ENCODE measurements at regions not wholly inside any gene's neighbourhood (a gene's known extent, or its start where the extent isn't known, plus 50 kb on each side); places are given as distances from the start of the nearest gene placed in this dataset.

DNA sequence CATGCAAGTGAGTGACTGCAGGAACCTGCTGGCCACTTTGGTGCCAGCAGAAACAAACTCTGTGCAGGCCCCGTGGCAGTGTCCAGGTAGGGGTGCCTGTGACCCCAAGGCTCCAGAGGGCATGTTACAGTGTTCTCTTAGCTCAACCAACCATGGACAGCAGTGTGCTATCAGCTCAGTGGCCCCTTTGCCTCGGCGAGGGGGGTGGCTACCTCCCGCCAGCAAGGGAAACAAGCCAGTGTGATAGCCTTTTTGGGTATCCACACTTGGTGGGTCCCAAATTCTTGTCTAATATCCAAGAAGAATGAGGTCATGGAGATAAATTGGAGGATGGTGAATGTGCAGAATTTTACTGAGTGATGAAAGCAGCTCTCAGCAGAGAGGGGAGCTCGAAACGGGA lies 298.6 kb upstream of the SLC30A5 start:
- TF ChIP-seq, protein P1, sequence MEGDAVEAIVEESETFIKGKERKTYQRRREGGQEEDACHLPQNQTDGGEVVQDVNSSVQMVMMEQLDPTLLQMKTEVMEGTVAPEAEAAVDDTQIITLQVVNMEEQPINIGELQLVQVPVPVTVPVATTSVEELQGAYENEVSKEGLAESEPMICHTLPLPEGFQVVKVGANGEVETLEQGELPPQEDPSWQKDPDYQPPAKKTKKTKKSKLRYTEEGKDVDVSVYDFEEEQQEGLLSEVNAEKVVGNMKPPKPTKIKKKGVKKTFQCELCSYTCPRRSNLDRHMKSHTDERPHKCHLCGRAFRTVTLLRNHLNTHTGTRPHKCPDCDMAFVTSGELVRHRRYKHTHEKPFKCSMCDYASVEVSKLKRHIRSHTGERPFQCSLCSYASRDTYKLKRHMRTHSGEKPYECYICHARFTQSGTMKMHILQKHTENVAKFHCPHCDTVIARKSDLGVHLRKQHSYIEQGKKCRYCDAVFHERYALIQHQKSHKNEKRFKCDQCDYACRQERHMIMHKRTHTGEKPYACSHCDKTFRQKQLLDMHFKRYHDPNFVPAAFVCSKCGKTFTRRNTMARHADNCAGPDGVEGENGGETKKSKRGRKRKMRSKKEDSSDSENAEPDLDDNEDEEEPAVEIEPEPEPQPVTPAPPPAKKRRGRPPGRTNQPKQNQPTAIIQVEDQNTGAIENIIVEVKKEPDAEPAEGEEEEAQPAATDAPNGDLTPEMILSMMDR (IDR thresholded peaks at IDR 0.05): no peak
- TF ChIP-seq EP300 (IDR thresholded peaks at IDR 0.05): no peak

Data from ovary (tissue), 3 donors.